ENCODE measurements at regions not wholly inside any gene's neighbourhood (a gene's known extent, or its start where the extent isn't known, plus 50 kb on each side); places are given as distances from the start of the nearest gene placed in this dataset.
"Not testable (repeated sequence)": the region's sequence is repeated elsewhere in the genome, so short reads cannot be mapped to it uniquely, and the experiment has no call there.

DNA sequence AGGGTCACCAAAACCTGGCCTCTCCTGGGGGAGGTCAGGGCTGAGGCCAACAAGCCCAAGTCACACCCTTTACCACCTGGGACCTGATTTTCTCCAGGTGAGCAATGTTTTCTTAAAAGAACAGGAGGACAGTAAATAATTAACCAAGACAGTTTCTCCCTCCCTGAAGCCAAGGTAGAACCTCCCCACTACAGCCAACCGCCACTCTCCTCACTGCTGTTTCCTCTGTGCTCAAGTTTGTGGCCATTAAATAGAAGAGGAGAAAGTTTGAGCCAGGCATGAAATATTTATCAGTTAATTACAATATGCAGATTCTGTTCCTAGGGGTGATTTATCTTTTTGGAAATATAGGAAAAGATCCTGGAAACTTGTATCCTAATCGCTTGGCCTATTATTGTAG is 150.6 kb upstream of the ANKRD20A1 start:
- not testable (repeated sequence) for DNase-seq

DNA sequence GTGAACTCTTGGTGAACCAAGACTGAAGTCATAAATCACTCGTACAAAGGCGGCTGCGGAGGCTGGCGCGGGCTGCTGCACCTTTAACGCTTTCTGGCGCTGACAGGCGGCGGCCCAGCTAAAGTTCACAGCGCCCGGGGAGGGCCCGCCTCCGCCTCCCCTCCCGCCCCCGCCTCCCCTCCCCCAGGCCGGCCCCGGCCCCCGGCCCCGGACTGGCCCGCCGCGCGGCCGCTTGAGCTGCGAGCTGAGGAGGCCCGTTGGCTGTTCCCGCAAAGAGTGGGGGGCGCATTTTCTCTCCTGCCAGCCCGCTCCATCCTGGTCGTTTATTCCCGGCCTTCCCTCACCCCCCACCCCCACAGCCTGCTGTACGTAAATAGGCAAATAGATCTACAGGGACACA is 147.3 kb upstream of the ANKRD20A1 start:
- DNase-seq: not testable (repeated sequence)

DNA sequence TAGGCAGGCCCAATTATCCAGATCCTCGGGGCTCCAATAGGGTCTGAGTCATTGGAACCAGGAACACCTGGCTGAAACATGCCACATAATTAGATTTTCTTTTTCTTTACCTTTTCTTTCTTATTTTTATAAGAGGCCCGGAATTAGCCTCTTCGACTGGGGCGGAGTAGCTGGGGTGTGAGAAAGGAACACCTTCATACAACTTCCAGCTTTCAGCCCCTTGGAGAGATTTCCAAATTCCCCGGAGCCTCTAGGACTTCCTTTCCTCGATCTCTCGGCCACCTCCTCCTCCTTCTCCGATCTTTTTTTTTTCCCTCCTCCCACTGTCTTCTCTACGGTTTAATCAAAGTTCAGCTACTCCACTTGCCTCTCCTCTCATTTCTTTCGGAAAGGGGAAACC is 146.8 kb upstream of the ANKRD20A1 start:
- DNase-seq: not testable (repeated sequence)

DNA sequence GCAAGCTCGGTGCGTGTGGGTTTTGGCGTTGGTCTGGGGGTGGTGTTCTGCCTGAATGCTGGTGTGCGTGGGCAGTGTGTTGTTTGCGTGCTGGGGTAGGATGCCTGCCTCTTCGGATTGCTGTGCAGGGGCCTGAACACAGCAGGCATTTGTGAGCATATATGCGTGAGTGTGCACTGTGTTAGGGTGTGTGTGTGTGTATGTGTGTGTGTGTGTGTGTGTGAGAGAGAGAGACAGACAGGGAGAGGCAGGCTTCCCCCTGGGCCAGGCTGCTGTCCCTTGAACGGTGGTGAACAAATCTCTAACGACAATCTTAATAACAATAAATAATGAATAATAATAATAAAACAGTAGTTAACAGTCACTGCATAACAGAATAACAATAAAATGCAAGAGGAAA is 145.8 kb upstream of the ANKRD20A1 start:
- peak; percentile 11 for DNase-seq

DNA sequence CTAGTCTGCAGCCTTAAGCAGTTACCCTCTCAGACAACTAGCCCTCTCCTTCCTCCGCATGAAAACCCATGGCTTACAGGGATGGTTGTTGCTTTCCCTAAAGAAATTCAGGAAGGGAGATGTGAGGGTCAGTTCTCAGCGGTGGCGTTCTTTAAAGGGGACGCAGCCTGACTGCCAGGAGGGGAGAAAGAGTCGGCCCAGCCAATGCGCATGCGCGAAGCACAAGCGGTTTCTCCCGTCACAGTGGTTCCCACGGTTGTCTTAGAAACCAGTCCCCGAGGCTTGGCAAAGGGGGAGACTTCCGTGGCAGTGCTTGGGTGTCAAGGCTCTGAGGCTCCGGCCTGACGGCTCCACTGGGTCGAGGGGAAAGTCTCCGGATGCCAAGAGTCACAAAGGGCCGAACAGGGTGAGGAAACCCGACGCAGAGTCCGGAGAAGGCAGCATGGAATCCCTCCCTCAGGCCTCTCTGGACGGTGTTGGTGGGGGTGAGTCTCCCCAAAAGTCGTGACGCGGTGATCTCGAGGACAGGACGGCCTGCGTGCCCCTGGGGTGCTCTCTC is 140.8 kb upstream of the ANKRD20A1 start:
- DNase-seq: peak; percentile 58

DNA sequence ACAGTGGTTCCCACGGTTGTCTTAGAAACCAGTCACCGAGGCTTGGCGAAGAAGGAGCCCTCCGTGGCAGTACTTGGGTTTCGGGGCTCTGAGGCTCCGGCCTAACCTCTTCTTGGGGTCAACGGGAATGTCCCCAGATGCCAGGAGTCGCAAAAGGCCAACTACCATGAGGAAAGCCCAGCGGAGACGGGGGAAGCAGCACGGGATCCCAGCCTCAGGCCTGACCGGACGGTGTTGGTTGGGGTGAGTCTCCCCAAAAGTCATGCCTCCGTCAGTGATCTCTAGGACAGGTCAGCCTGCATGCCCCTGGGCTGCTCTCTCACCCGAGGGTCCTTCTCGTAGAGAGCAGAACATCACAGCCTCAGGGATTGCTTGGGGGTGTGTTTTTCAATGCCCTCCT is 138.2 kb upstream of the ANKRD20A1 start:
- not testable (repeated sequence) for DNase-seq

DNA sequence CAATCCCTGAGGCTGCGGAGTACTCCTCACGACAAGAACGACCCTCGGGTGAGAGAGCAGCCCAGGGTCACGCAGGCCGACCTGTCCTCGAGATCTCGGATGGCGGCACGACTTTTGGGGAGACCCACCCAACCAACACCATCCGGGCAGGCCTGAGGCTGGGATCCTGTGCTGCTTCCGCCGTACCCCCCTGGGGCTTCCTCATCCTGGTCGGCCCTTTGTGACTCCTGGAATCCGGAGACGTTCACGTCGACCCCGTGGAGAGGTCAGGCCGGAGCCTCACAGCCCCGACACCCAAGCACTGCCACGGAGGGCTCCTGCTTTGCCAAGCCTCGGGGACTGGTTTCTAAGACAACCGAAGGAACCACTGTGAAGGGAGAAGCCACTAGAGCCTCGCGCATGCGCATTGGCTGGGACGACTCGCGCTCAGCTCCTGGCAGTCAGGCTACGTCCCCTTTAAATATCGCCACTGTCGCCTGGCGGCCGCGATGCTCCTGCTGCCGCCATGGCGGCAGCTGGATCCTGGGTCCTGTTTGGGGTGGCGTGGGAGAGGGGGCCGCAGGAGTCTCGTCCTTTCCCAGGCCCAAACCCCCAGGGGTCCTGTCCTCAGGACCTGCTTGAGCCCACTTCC is 136.2 kb upstream of the ANKRD20A1 start:
- not testable (repeated sequence) for DNase-seq

DNA sequence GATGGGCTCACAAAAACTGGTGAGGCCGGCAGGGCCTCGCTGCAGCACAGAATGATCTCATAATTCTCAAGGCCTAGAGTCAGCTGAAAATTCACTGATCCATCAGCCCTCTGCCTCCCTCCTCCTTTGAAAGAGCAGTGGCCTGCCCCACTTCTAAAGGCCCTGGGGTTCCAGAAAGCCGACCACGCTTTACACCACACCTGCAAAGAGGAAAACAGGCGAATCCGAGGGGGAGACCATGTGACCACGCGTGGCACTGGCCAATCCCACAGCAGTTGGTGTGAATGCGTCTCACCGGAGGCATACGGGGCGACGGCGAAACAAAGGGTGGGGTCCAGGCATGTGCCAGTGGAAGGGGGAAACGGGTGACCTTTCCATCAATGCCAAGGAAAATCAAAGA is 135.5 kb upstream of the ANKRD20A1 start:
- peak; percentile 19 for DNase-seq

DNA sequence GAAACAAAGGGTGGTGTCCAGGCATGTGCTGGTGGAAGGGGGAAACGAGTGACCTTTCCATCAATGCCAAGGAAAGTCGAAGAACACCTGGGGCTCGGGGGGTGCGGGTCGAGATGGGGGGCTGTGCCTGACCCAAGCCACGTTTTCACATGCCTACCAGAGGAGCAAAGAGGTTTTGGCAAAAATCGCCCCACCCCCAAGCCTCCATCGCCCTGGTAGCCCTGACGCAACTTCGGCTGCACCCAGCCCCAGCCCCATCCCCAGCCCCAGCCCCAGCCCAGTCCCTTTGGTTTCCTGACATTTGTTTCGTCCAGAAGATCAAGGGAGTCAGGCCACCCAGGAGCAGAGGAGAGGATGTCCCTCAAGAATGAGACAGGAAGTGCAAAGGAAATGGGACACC is 133.8 kb upstream of the ANKRD20A1 start:
- DNase-seq: peak; percentile 33

DNA sequence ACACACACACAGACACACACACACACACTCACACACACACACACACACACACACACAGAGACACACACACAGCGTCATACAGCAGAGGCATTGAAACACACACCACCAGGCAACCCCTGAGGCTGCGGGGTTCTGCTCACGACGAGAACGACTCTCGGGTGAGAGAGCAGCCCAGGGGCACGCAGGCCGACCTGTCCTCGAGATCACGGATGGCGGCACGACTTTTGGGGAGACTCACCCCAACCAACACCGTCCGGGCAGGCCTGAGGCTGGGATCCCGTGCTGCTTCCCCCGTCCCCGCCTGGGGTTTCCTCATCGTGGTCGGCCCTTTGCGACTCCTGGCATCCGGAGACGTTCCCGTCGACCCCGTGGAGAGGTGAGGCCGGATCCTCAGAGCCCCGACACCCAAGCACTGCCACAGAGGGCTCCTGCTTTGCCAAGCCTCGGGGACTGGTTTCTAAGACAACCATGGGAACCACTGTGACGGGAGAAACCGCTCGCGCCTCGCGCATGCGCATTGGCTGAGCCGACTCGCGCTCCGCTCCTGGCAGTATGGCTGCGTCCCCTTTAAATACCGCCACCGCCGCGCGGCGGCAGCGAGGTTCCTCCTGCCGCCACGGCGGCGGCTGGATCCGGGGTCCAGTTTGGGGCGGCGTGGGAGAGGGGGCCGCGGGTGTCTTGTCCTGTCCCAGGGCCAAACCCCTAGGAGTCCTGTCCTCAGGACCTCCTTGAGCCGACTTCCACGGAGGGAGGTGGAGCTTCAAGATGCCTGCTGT is 132.3 kb upstream of the ANKRD20A1 start:
- peak; percentile 46 for DNase-seq

DNA sequence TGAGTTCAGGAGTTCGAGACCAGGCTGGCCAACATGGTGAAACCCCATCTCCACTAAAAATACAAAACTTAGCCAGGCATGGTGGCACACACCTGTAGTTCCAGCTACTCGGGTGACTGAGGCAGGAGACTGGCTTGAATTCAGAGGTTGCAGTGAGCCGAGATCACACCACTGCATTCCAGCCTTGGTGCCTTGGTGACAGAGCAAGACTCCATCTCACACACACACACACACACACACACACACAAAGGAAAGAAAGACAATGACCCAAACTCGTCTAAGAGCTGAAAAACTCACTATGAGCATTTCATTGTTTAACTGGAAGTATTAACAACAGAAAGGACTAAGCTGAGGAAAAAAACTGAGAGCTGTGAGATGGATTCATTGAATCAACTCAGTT is 95.6 kb upstream of the ANKRD20A1 start:
- DNase-seq: not testable (repeated sequence)

DNA sequence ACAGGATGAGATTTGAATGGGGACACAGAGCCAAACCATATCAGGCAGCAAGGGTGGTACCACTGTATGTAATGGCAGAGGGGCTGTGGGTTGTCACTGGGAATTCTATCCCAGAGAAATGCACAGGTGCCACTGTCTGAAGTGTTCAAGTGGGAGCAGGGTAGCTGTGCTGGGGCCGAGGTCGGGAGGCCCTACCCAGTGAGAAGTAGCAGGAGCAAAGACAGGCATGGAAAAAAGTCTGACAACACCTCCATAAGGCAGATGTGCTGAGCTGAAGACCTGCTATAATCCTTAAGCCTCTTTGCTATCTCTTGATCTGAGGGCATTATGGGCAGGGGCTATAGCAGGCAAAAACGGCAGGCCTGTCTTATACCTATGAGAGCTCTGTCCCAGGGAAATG is 86.9 kb upstream of the ANKRD20A1 start:
- DNase-seq: not testable (repeated sequence)

DNA sequence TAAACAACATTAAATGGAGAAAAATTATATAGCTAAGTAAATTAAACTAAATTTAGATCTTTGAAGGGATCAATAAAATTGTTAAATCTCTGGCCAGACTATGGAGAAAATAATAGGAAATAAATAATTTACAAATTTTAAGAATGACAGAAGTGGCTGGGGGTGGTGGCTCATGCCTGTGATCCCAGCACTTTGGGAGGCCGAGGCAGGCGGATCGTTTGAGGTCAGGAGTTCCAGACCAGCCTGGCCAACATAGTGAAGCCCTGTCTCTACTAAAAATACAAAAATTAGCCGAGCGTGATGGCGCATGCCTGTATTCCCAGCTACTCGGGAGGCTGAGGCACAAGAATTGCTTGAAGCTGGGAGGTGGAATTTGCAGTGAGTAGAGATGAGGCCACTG is 58.6 kb upstream of the ANKRD20A1 start:
- DNase-seq: not testable (repeated sequence)

Data from CD4-positive, alpha-beta T cell treated with Interleukin-21 for 1 hour (primary cell).